HFFc6 (cell line): ENCODE measurements at regions not wholly inside any gene's neighbourhood (a gene's known extent, or its start where the extent isn't known, plus 50 kb on each side); places are given as distances from the start of the nearest gene placed in this dataset.

Source experiments
- DNase-seq: peaks from one replicate; pipeline ENCODE4 v3.0.0-alpha.2; 2018
- H3K27ac Mint-ChIP-seq: 2 replicates; pipeline ENCODE4 v1.8.0; 2020; ENCODE audit warnings: mild to moderate bottlenecking, mixed read lengths
- H3K27me3 Mint-ChIP-seq: 2 replicates; pipeline ENCODE4 v1.8.0; 2021; ENCODE audit warnings: mild to moderate bottlenecking, moderate library complexity, mixed read lengths; ENCODE audit not compliant: insufficient read depth
- H3K36me3 Mint-ChIP-seq: 2 replicates; pipeline ENCODE4 v1.8.0; 2021; ENCODE audit warnings: low read depth, mixed read lengths
- H3K4me1 Mint-ChIP-seq: 2 replicates; pipeline ENCODE4 v1.8.0; 2020; ENCODE audit warnings: low read depth, mixed read lengths
- H3K4me3 Mint-ChIP-seq: 2 replicates; pipeline ENCODE4 v1.8.0; 2020; ENCODE audit warnings: mild to moderate bottlenecking, moderate library complexity, mixed read lengths
- H3K9me3 Mint-ChIP-seq: 2 replicates; pipeline ENCODE4 v1.8.0; 2020; ENCODE audit warnings: mild to moderate bottlenecking, mixed read lengths
- TF ChIP-seq, protein P1 (sequence below): fragments of 200-600 bp; sonication (generic); IDR thresholded peaks from 2 replicates; pipeline ENCODE4 v1.5.0; 2021; ENCODE audit warnings: antibody characterized with exemption, mild to moderate bottlenecking

DNA sequence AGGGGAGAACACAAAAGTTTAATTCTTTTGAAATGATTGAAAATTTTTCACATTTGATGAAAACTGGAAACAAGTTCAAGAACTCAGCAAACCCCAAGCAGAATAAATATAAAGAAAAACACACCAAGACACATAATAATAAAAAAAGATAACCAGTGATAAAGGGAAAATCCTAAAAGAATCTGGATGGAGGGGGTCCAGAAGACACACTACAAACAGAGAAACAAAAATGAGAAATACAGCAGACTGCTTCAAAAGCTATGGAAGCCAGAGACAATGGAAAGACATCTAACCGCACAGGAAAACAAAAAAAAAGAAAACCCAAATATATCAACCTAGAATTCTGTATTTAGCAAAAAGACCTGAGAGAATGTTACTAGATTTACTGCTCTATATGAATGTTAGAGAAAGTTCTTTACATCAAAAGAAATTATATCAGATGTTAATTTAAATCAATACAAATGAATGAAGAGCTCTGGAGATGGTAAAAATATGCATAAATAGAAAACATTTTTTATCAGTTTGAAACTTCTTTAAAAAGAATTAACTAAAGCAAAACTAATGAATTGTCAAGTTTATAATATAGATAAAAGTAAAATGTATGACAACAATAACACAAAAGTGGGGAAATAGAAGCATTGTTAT is 310.7 kb upstream of the PREP start:
- Mint-ChIP-seq H3K27ac (no peak overlapping the region), H3K4me1 (peaks cover 18% of the 10 kb centered on the region), H3K36me3 (peaks cover 19% of the 10 kb centered on the region), H3K27me3 (no peaks in the 10 kb centered on the region), H3K4me3 (no peak overlapping the region), H3K9me3 (peaks cover 22% of the 10 kb centered on the region)
- TF ChIP-seq, protein P1, sequence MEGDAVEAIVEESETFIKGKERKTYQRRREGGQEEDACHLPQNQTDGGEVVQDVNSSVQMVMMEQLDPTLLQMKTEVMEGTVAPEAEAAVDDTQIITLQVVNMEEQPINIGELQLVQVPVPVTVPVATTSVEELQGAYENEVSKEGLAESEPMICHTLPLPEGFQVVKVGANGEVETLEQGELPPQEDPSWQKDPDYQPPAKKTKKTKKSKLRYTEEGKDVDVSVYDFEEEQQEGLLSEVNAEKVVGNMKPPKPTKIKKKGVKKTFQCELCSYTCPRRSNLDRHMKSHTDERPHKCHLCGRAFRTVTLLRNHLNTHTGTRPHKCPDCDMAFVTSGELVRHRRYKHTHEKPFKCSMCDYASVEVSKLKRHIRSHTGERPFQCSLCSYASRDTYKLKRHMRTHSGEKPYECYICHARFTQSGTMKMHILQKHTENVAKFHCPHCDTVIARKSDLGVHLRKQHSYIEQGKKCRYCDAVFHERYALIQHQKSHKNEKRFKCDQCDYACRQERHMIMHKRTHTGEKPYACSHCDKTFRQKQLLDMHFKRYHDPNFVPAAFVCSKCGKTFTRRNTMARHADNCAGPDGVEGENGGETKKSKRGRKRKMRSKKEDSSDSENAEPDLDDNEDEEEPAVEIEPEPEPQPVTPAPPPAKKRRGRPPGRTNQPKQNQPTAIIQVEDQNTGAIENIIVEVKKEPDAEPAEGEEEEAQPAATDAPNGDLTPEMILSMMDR, result no peak
- peak; percentile 16 for DNase-seq

DNA sequence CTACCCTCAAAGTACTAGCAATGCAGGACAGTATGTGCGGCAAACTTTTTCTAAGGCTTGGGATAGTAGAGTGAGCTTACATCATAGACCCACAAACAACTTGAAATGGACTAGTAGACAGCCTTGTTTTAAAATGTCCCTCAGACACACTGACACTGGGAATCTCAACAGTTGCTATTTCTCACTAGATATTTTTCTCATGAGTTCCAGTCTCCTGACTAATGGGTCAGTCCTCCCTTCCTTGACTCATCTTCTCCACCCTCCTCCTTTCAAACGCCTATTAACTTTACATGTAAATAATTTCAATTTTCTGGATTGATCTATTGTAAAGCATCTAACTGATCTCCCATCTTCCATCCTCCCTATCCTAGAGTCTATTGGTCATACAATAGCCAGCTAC is 308.3 kb upstream of the PREP start:
- H3K9me3 Mint-ChIP-seq, result peaks cover 22% of the 10 kb centered on the region
- no peak overlapping the region for H3K4me3 Mint-ChIP-seq
- H3K36me3 Mint-ChIP-seq, result peaks cover 19% of the 10 kb centered on the region
- peak; percentile 17 for DNase-seq
- no peaks in the 10 kb centered on the region for H3K27me3 Mint-ChIP-seq
- TF ChIP-seq, protein P1, result no peak
- H3K4me1 Mint-ChIP-seq, result peaks cover 18% of the 10 kb centered on the region
- peak overlapping the region; percentile 60 for H3K27ac Mint-ChIP-seq

DNA sequence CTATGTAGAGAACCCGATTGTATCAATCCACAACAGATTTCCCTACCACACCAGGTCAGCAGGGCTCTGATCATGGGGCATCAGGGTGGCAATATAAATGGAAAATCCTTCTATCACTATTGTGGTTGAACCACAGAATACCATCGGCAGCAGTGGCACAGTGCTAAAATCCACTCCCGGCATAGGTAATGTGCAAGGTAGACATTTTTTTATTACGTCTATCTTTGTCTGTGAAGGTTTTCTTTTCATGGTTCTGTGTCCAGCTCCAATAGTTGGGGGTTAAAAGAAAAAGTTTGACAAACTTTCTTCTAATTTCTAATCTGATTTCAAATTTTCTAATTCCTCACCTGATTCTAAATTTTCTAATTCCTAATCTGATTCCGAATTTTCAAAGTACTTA is 302.7 kb upstream of the PREP start:
- TF ChIP-seq, protein P1, result no peak
- H3K36me3 Mint-ChIP-seq, result no peaks in the 10 kb centered on the region

DNA sequence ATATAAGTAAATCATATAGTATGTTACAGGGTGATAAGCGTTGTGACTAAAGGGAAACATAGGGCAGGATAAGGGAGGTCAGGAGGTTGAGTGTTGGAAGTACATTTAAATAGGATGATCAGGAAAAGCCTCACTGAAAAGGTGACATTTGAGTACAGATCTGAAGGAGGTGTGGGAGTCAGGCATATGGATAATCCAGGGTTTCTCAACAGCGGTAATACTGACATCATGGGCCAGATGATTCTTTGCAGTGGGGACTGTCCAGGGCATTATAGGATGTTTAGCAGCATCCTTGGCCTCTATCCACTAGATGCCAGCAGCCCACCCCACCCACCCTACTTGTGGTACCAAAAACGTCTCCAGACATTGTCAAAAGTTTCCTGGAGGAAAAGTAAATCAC is 292.6 kb upstream of the PREP start:
- no peak for DNase-seq
- Mint-ChIP-seq H3K27me3 (no peaks in the 10 kb centered on the region; the same call in 1 of the 2 replicates), H3K36me3 (no peaks in the 10 kb centered on the region), H3K4me3 (no peak overlapping the region), H3K9me3 (no peaks in the 10 kb centered on the region), H3K27ac (no peak overlapping the region), H3K4me1 (no peaks in the 10 kb centered on the region; the same call in 1 of the 2 replicates)
- TF ChIP-seq, protein P1, result no peak

More for the DNA sequence above, 302.7 kb upstream of the PREP start:
- Mint-ChIP-seq H3K27me3 (peaks cover 2% of the 10 kb centered on the region; the same call in 1 of the 2 replicates), H3K27ac (no peak overlapping the region), H3K9me3 (no peaks in the 10 kb centered on the region), H3K4me1 (peaks cover 5% of the 10 kb centered on the region), H3K4me3 (no peak overlapping the region)
- no peak for DNase-seq

DNA sequence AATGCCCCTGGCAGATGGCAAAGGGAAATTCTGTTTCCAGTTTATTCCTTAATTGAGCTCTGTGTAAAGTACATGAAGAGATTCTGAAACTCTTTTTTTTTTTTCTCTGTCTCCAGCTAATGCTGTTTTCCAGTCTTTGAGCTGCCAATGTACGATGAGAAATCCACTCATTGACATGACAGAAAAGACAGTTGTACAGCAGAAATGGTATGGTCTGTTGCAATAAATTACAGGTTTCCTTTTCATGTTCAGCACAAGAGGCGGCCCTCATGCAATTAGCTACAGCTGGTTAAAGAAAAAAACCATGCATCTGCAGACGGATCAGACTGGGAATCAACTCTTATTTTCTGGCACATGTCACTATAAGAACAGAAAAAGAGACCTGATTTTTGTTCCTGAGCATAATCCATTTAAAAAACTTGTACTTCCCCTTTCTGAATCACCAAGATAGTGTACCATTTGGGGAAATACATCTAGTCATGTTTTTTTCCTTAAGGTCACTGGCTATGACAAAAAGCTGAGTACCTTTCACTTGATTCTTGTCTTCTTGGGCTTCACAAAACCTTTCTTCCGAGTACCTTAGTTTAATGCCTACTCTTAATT is 289.8 kb upstream of the PREP start:
- DNase-seq, result no peak
- Mint-ChIP-seq H3K9me3 (peaks cover 14% of the 10 kb centered on the region), H3K4me1 (no peaks in the 10 kb centered on the region; the same call in 1 of the 2 replicates), H3K36me3 (peaks cover 12% of the 10 kb centered on the region), H3K27ac (no peak overlapping the region), H3K4me3 (no peak overlapping the region), H3K27me3 (no peaks in the 10 kb centered on the region)
- TF ChIP-seq, protein P1, result no peak
